HG02610 (cell line): ENCODE measurements at regions not wholly inside any gene's neighbourhood (a gene's known extent, or its start where the extent isn't known, plus 50 kb on each side); places are given as distances from the start of the nearest gene placed in this dataset.

Experiments used
- ATAC-seq: cut with Tn5 transposase; IDR thresholded peaks from one replicate; pipeline ENCODE4 v1.9.1; 2021; ENCODE audit warnings: mild to moderate bottlenecking, moderate library complexity; ENCODE audit not compliant: unreplicated experiment

DNA sequence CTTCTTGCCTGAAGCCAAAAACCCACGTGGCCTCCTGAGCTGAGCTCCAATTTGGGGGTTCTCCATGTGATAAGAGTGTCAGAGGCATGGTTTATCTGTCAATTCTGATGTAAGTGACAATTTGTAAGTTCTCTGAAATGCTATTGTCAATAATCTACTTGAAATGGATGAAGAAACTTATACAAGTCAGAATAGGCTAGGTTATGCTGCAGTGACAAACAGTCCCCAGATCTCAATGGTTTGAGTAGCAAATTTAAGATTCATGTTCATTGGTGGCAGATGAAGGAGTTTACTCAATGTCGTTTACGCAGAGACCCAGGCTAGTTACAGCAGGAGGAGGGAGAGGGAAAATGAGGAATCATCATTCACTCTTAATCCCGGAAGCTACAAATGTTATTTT is 352.4 kb downstream of the KIF16B start:
- no peak for ATAC-seq

DNA sequence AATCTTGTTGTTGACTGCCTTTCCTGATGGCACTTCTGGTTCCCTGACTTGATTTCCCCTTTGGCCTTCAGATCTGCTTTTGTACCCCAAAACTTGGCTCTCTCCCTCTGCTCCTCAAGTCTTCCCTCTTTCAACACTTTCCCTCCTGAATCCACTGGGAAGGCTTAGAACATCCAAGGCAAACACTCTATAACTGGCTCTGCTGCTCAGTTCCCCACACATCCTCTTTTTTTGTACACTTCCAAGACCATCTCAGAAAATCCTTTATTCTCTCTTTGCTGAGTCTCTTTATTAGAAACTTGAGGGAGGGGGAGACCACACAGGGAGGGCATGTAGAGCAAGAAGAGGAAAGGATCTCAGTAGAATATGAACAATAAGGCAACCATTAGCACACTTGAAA is 354.1 kb downstream of the KIF16B start:
- no peak for ATAC-seq

DNA sequence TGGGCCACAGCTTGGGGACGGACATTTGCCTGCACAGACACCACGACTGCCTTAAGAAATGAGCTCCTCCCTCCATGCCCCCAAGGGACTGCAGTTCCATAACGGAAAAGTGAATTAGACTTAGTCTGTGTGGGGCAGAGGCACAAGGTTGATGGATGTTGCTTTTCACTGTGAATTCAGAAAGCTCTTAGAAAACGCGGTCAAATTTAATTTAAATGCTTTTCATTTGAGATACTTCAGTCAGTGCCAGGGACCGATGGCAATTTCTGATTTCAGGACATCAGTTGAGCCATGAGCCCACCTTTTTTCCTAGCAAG is 356.4 kb downstream of the KIF16B start:
- ATAC-seq, result no peak

DNA sequence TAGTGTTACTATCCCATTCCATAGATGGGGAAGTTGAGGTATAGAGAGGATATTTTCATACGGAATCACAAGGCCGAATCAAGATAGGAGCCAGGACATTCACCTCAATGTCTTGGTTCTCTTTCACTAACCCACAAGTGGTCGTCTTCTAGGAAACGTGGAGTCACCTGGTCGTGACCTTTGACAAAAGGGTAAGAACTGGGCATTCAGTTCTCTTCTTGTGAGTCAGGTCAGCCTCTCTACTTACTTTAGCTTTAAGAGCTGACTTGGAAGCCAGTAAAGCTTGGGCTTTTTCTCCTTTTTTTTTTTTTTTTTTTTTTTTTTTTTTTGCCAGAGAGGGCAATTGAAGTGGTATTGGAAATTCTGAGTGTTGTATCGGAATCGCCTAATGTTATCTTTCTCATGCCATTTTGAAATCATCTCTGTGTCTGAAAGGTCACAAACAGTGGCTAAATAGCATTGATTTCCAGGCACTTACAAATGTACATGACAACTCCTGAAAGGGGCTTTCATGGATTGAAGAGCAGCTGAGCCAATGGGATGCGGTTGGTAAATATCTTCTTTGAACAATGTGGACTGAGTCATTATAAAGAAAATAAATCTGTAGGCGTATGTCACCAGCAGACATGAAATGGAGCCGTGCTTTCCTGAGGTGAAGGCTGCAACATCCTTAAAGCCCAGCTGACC is 356.9 kb downstream of the KIF16B start:
- no peak for ATAC-seq

- no peak for ATAC-seq
Observed at GRCh38 chr20:16215041-16215440, 358.2 kb downstream of the KIF16B start.

GRCh38 chr20:16212790-16213189 is 360.5 kb downstream of the KIF16B start:
- ATAC-seq, result no peak

- ATAC-seq, result no peak
Observed at GRCh38 chr20:16209951-16210361, 363.3 kb downstream of the KIF16B start.

GRCh38 chr20:16209357-16209756 is 363.9 kb downstream of the KIF16B start:
- no peak for ATAC-seq

- ATAC-seq, result no peak
Observed at GRCh38 chr20:16208443-16208842, 364.8 kb downstream of the KIF16B start.

GRCh38 chr20:16206817-16207216 is 366.4 kb downstream of the KIF16B start:
- no peak for ATAC-seq

DNA sequence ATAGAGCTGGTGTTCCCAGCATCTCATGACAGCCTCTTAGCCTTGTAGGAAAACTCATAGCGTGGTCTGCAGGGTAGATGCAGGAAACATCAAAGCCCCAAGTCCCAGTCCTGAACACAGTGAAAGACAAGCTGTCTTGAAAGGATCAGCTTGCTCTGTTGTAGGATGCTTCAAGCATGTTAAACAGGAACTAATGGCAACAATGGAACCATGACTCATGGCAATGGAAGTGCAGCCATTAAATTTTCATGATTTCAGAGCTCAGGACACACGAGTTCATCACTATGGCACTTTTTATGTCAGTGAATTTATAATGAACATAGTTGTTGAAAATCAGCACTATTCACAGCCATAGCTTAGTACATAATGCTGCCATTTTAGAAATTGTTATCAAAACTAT is 367.7 kb downstream of the KIF16B start:
- ATAC-seq, result no peak

DNA sequence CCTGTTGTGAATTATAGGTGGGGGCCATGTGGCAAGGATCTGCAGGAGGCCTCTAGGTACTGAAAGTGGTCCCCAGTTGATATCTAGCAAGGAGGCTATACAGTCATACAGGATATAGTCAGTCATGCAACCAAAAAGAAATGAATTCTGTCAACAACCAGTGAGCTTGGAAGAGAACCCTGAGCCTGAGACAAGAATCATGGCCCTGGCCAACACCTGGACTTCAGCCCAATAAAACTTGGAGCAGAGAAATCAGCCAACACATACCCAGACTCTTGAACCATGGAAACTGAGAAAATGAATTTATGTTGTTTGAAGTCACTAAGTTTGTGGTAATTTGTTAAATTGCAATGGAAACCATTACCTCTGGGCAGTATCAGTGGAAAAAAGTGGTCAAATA is 370.2 kb downstream of the KIF16B start:
- ATAC-seq, result no peak

DNA sequence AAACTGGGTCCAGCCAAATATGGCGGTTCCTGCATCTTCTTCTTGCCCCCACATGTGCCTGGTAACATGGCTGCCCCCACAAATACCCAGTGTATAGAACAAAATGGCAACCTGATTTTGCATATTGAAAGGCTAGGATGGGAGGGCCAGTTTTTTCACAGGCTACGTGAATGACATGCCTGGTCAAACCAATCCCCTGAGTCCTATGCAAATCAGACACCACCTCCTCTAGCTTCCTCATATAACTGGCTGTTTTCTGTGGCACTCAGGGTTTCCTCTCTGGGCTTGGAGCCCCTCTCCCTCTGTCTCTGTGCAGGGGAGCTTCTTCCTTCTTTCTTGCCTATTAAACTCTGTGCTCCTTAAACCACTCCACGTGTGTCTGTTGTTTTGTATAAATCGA is 372.1 kb downstream of the KIF16B start:
- no peak for ATAC-seq

DNA sequence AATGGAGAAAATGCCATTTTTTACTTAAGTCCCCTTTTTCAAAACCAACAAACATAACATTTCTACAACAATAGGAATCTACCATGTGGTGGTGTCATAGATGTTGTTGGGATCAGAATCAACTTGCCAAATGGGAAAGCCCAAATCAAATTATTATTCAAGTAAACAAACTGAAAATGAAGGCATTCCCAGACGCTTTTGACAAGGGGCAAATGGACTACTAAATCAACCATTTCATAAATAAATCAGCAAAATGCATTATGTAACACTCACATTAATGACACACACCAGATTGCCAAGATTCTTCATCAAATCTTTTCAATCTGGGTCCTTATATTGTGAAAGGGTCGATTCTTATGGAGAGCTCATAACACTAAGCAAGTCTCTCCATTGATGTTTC is 375.6 kb downstream of the KIF16B start:
- no peak for ATAC-seq

- no peak for ATAC-seq
Observed at GRCh38 chr20:16195671-16196070, 377.6 kb downstream of the KIF16B start.

DNA sequence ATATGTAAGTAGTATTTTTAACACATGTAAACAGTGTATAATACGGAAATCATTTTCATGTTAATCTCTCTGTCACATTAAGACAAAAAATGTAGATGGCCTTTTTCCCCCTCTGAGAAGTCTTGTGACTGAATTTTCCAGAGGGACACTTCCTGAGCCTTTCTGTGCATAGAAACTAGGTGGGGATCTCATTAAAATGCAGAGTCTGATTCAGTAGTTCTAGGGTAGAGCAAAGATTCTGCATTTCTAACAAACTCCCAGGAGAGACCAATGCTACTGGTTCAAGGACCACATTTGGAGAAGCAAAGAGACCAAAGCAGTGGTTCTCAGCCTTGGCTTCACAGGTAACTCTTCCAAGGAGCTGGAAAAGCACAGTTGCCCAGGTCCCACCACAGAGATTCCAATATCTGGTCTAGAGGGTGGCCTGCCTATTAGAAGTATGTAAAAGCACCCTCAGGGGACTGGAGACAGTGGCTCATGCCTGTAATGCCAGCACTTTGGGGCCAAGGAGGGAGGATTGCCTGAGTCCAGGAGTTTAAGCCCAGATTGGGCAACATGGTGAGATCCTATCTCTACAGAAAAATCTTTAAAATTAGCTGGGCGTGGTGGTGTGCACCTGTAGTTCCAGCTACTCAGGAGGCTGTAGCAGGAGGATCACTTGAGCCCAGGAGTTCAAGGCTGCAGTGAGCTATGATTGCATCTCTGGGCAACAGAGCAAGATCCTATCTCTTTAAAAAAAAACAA is 378.5 kb downstream of the KIF16B start:
- ATAC-seq, result no peak

- ATAC-seq, result no peak
Observed at GRCh38 chr20:16191496-16191895, 381.8 kb downstream of the KIF16B start.

- ATAC-seq, result no peak
Observed at GRCh38 chr20:16189371-16189770, 383.9 kb downstream of the KIF16B start.

DNA sequence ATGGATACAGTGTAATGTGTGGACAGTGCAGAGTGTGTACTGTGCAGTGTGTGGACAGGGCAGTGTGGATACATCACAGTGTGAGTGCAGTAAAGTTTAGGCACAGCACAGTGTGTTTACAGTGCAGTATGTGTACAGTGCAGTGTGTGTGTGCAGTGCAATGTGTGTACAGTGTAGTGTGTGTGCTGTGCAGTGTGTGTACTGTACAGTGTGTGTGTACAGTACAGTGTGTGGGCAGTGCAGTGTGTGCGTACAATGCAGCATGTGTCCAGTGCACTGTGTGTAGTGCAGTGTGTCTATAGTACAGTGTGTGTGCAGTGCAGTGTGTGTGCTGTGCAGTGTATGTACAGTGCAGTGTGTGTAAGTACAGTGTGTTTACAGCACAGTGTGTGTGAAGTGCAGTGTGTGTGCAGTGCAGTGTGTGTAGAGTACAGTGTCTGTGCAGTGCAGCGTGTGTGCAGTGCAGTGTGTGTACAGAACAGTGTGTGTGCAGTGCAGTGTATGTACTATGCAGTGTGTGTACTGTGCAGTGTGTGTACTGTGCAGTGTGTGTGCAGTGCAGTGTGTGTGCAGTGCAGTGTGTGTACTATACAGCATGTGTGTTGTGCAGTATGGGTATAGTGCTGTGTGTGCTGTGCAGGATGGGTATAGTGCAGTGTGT is 385.2 kb downstream of the KIF16B start:
- ATAC-seq, result no peak

DNA sequence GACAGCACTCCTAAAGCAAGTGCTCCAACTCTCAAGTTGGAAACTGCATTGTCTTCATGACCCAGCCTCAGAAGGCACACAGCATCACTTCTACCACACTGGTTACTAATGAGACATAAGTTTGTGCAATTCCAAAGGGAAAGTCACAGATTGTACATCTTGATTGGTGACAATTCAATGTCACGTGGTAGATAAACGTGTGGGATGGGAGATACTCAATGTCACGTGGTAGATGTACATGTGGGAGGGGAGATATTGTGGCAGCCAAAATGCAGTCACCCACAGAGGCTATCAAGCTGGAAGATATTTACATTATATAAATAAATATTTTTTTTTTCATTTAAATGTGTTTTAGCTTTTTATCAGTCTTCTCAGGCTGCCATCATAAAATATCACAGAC is 393.3 kb downstream of the KIF16B start:
- no peak for ATAC-seq

- ATAC-seq, result no peak
Observed at GRCh38 chr20:16179371-16179770, 393.9 kb downstream of the KIF16B start.

- ATAC-seq, result no peak
Observed at GRCh38 chr20:16178546-16179135, 394.6 kb downstream of the KIF16B start.
